ENCODE measurements at regions not wholly inside any gene's neighbourhood (a gene's known extent, or its start where the extent isn't known, plus 50 kb on each side); places are given as distances from the start of the nearest gene placed in this dataset.

DNA sequence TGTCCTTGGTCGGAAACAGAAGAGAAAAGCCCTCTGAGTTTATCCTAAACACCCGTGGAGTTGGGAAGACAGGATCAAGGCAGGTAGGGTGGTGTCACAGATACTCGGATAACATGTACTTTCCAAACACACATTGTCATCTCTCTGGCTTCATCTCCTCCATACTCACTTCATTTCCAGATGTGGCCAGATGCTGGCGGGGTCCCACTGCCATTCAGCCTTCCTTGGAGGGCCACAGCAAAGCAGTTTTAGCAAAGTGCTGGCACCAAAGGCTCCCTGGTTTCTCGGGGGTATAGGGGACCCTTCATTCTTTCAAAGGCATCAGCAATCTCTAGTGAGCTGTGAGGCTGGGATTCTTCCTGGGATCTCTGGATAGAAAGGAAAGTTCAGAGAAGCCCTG lies 539.5 kb downstream of the TCERG1L start:
- Histone ChIP-seq H3K27ac (replicated peaks) (no peak overlapping the region), H3K27me3 (ENCODE audit: insufficient read depth, poor library complexity, severe bottlenecking) (no peaks in the 10 kb centered on the region), H3K4me3 (replicated peaks; ENCODE audit: insufficient read depth, low read length) (no peak overlapping the region)
- DNase-seq (ENCODE audit: low read depth in 1 of 2, low spot score in 1 of 2) = no peak
- TF ChIP-seq GABPA (IDR thresholded peaks at IDR 0.05; ENCODE audit: low read depth) = no peak
- TF ChIP-seq SPI1 (IDR thresholded peaks at IDR 0.05; ENCODE audit: borderline replicate concordance, low read depth) = no peak
- no peak for TF ChIP-seq POLR2AphosphoS5 (IDR thresholded peaks at IDR 0.05; ENCODE audit: low read depth)
- TF ChIP-seq, protein P1, sequence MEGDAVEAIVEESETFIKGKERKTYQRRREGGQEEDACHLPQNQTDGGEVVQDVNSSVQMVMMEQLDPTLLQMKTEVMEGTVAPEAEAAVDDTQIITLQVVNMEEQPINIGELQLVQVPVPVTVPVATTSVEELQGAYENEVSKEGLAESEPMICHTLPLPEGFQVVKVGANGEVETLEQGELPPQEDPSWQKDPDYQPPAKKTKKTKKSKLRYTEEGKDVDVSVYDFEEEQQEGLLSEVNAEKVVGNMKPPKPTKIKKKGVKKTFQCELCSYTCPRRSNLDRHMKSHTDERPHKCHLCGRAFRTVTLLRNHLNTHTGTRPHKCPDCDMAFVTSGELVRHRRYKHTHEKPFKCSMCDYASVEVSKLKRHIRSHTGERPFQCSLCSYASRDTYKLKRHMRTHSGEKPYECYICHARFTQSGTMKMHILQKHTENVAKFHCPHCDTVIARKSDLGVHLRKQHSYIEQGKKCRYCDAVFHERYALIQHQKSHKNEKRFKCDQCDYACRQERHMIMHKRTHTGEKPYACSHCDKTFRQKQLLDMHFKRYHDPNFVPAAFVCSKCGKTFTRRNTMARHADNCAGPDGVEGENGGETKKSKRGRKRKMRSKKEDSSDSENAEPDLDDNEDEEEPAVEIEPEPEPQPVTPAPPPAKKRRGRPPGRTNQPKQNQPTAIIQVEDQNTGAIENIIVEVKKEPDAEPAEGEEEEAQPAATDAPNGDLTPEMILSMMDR (IDR thresholded peaks at IDR 0.05; ENCODE audit: insufficient read depth, low read length) = no peak
- TF ChIP-seq, protein P2, sequence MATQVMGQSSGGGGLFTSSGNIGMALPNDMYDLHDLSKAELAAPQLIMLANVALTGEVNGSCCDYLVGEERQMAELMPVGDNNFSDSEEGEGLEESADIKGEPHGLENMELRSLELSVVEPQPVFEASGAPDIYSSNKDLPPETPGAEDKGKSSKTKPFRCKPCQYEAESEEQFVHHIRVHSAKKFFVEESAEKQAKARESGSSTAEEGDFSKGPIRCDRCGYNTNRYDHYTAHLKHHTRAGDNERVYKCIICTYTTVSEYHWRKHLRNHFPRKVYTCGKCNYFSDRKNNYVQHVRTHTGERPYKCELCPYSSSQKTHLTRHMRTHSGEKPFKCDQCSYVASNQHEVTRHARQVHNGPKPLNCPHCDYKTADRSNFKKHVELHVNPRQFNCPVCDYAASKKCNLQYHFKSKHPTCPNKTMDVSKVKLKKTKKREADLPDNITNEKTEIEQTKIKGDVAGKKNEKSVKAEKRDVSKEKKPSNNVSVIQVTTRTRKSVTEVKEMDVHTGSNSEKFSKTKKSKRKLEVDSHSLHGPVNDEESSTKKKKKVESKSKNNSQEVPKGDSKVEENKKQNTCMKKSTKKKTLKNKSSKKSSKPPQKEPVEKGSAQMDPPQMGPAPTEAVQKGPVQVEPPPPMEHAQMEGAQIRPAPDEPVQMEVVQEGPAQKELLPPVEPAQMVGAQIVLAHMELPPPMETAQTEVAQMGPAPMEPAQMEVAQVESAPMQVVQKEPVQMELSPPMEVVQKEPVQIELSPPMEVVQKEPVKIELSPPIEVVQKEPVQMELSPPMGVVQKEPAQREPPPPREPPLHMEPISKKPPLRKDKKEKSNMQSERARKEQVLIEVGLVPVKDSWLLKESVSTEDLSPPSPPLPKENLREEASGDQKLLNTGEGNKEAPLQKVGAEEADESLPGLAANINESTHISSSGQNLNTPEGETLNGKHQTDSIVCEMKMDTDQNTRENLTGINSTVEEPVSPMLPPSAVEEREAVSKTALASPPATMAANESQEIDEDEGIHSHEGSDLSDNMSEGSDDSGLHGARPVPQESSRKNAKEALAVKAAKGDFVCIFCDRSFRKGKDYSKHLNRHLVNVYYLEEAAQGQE (IDR thresholded peaks at IDR 0.05; ENCODE audit: insufficient replicate concordance, low read depth) = no peak

DNA sequence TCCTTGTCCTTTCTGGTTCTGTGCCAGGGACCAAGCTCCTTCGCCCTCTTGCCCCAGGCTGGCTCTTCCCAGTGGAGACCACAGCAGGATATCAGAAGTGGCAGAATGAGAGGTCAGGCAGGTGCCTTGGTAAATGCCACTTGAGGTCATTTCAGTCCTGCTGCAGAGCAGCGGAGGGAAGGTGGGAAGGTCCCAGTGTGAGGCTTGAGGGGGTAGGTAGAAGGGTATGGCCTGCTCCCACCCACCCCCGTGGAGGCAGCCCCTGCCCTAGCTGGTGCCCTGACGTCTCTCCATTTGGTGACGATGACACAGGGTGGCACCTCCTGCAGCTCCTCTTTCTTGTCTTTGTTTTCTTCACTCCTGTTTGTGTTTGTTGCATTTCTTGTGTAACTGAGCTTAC lies 538.8 kb downstream of the TCERG1L start:
- Histone ChIP-seq H3K27ac (replicated peaks) (no peak overlapping the region), H3K4me3 (replicated peaks; ENCODE audit: insufficient read depth, low read length) (no peak overlapping the region), H3K27me3 (ENCODE audit: insufficient read depth, poor library complexity, severe bottlenecking) (no peaks in the 10 kb centered on the region)
- no peak for DNase-seq (ENCODE audit: low read depth in 1 of 2, low spot score in 1 of 2)
- no peak for TF ChIP-seq GABPA (IDR thresholded peaks at IDR 0.05; ENCODE audit: low read depth)
- TF ChIP-seq, protein P2 (IDR thresholded peaks at IDR 0.05; ENCODE audit: insufficient replicate concordance, low read depth) = no peak

DNA sequence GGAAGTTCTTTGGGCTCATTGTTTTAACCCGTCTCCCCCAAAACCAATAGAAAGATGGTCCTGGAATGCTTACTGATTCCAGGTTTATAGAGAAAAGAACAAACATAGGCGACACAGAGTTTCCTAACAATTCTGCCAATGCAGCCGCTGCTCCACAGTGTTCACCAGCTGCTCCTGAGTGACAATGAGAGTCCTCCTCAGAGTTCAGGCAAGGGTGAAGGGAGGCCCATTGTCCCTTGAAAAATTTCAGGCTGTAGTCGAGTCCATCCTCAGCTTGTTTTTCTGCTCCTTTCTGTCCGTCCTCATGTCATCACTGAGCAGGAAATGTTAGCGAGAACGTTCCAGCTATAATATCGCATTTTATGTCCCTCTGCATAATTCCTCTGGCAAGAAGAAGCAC lies 537.6 kb downstream of the TCERG1L start:
- no peak for DNase-seq (ENCODE audit: low read depth in 1 of 2, low spot score in 1 of 2)
- no peak for TF ChIP-seq POLR2AphosphoS5 (IDR thresholded peaks at IDR 0.05; ENCODE audit: low read depth)
- TF ChIP-seq, protein P2 (IDR thresholded peaks at IDR 0.05; ENCODE audit: insufficient replicate concordance, low read depth) = no peak
- TF ChIP-seq SPI1 (IDR thresholded peaks at IDR 0.05; ENCODE audit: borderline replicate concordance, low read depth) = no peak
- TF ChIP-seq GABPA (IDR thresholded peaks at IDR 0.05; ENCODE audit: low read depth) = no peak
- TF ChIP-seq, protein P1 (IDR thresholded peaks at IDR 0.05; ENCODE audit: insufficient read depth, low read length) = no peak
- no peak overlapping the region for H3K4me3 ChIP-seq (replicated peaks; ENCODE audit: insufficient read depth, low read length)
- no peaks in the 10 kb centered on the region for H3K27me3 ChIP-seq (ENCODE audit: insufficient read depth, poor library complexity, severe bottlenecking)
- no peak overlapping the region for H3K27ac ChIP-seq (replicated peaks)

DNA sequence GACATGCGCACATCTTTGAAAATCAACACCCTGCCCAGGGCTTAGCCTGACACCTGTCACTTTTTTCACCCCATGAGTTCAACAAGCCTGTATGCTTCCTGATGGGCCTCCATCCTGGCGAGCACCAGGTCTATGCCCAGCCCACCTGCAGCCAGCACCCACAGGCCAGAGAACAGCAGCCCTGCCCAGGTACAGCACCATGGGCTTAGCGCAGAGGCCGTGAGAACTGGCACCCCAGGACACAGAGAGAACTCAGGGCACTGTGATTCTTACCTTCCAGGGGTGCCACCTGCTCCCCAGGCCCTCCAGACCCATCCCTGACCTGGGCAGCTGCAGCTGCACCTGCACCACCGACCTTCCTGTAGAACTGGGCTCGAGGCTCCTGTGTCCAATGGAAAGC lies 536.6 kb downstream of the TCERG1L start:
- no peak overlapping the region for H3K4me3 ChIP-seq (replicated peaks; ENCODE audit: insufficient read depth, low read length)
- no peak for DNase-seq (ENCODE audit: low read depth in 1 of 2, low spot score in 1 of 2)
- no peaks in the 10 kb centered on the region for H3K27me3 ChIP-seq (ENCODE audit: insufficient read depth, poor library complexity, severe bottlenecking)
- H3K27ac ChIP-seq (replicated peaks) = no peak overlapping the region
- TF ChIP-seq POLR2AphosphoS5 (IDR thresholded peaks at IDR 0.05; ENCODE audit: low read depth) = no peak
- TF ChIP-seq, protein P2 (IDR thresholded peaks at IDR 0.05; ENCODE audit: insufficient replicate concordance, low read depth) = no peak
- TF ChIP-seq GABPA (IDR thresholded peaks at IDR 0.05; ENCODE audit: low read depth) = no peak
- TF ChIP-seq SPI1 (IDR thresholded peaks at IDR 0.05; ENCODE audit: borderline replicate concordance, low read depth) = no peak
- TF ChIP-seq, protein P1 (IDR thresholded peaks at IDR 0.05; ENCODE audit: insufficient read depth, low read length) = no peak
